HS-5 (cell line): ENCODE measurements at regions not wholly inside any gene's neighbourhood (a gene's known extent, or its start where the extent isn't known, plus 50 kb on each side); places are given as distances from the start of the nearest gene placed in this dataset.

Experiments
- DNase-seq: peaks from one replicate; pipeline ENCODE4 v3.0.0-alpha.2; 2012; ENCODE audit warnings: low read depth

DNA sequence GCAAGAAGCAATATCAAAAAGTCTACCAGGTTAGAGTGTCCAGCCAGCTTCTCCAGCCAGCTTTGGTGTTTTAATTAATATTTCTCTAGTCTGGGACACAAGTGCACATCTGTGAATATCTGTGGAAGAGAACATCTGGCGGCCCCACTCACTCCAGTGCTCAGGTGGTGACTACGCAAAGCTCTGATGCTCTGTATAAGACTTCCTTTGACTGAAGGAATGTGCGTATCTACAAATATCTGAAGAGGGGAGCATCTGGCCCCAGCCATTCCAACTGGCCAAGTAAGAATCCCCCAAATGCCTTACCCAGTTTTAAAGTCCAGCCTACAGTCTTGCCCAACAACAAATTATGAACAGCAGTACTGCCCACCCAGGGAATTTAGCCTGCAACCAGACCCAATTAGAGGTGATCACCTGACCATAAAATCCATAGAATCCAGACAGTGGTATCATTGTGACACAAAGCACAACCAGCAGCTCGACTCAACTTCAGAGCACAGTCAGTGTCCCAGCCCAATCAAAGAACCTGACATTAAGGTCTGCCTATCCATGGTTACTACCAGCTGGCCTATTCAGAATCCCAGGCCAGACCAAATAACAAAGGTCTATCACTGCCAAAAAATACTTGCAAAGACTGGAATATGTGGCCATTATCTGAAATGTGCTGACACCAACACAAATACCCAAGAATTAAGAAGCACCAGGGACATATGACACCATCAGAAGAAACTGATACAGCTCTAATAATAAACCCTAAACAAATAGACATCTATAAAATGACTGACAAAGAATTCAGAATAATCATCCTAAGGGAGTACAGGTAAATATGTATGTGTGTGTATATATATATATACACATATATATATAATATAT is 76.1 kb upstream of the MANEA start:
- no peak for DNase-seq

DNA sequence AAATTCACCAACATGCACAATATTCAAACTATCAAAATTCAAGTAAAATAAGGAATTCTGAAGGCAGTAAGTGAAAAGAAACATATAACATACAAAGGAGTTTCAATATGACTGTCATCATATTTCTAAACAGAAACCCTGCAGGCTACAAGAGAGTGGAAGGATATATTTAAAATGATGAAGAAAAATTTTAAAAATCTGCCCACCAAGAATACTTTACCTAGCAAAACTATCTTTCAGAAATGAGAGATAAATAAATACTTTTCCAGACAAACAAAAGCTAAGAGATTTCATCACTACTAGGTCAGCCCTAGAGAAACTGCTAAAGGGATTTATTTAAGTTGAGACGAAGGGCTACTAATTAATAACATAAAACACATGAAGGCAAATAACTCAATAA is 73.8 kb upstream of the MANEA start:
- no peak for DNase-seq

DNA sequence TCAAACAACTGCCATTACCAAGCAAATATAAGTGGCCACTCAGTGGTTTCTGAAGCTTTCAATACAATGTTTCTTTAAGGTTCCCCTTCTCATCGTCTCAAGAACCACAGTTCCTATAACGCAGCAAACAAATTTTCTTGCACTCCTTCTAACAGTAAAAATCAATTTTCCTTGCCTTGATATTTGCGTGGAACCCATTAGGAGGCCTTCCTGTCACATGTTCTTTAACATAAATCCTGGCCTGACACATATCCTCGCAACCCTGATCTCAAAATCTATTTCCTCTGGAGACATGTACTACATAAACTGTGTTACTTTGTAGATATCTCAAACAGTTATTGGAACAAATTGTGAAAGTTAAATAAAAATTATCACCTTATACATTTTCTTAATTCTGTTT is 65.9 kb upstream of the MANEA start:
- DNase-seq = no peak

DNA sequence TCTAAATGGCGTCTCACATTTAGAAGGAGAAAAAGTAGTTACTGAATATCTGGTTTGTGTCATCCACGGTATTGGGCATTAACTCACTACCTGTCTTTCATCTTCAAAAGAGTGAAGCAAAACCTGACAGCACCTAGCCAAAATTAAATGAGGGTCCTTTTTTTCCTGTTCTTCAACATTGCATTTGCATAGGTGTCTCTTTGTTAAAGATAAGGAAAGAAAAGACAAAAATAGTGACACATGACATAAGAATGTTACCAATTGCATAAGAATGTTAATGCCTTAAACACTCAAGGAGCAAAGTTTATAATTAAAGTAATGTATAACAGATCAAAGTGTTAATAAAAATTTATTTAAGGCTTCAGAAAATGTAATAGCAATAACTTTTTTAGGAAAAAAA is 61.4 kb upstream of the MANEA start:
- DNase-seq = no peak

DNA sequence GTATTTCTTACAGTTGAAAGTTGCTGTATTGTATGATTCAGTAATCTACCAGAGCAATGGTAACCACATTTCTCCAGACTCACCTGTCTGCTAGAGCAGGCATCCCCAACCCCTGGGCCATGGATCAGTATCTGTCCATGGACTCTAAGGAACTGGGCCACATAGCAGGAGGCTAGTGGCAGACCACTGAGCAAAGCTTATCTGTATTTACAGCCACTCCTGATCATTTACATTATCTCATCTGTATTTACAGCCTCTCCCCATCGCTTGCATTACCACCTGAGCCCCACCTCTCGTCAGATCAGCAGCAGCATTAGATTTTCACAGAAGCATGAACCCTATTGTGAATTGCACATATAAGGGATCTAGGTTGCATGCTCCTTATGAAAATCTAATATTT is 60.3 kb upstream of the MANEA start:
- no peak for DNase-seq

DNA sequence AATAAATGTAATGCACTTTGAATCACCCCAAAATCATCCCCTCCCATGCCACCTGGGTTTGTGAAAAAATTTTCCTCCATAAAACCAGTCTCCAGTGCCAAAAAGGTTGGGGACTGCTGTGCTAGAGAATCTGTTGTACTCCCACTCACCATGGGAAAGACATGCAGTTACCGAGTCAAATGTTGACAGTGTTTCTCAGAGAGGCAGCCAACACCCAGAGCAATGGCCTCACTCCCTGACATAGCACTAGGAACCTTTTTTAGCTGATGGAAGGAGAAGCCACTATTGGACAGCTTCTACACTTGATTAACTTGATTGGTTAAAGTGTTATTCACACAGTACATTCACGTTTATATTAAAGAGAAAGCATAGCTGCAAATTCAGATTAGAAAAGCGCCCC is 59.8 kb upstream of the MANEA start:
- DNase-seq = no peak

DNA sequence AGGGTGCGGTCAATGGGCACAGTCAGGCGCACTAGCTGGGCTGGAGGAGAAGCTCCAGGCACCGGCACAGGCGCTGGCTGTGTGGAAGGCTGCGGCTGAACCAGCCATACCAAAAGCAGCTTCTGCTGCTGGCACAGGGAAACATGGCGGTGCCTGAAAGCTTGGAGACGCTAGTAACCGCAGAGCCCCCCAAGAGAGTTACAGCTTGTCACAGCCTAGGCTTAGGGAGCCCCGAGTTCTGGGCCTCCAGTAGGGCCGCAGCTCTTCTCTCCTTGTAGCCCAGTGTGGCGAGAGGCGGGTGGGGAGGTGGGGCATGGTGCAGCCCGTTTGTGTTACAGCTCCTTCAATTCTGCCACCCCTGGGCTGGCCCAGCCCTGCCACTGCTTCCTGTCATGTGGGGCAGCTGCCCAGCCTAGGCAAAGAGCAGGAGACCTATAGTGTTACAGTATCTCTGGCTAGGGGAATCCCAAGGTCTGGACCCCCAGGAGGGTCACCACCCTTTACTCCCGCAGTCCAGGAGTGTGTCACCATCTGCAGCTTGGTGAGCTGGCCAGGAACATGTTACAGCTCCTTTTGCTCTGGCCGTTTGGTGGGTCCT is 58.6 kb upstream of the MANEA start:
- no peak for DNase-seq

DNA sequence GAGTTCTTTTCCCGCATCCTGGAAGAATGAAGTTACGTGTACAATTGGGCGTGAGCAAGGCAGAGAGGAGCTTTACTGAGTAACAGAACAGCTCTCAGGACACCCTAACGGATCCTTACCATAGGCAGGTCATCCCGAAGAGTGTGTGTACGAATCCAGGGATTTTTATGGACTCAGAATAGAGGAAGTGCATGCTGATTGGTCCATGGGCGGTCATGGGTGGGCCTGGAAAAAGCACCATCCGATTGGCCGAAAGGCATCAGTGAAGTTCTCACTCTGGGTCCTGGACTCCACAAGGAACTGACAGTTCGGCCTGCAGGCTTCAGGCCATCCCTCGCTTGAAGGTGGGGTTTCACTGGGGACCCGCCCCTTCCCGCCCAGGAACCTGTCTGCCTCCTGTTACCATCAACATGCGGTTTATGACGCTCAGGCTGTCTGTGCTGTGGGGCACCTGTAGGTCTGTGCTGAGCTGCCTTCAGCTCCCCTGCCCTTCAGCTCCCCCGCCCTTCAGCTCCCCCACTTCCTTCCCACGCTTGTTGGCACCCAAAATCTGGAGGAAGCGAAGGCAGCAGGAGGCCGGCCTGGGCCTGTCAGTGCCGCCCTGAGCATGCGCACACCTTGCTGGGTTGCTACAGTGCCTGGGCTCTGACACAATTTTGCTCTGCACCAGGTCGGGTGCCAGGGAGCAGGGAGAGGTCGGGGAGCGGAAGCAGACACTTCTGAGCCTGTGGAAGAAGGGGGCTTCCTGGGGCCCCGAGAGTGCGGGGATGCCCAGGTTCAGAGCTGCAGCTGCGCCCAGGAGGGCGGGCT is 57.9 kb upstream of the MANEA start:
- no peak for DNase-seq

DNA sequence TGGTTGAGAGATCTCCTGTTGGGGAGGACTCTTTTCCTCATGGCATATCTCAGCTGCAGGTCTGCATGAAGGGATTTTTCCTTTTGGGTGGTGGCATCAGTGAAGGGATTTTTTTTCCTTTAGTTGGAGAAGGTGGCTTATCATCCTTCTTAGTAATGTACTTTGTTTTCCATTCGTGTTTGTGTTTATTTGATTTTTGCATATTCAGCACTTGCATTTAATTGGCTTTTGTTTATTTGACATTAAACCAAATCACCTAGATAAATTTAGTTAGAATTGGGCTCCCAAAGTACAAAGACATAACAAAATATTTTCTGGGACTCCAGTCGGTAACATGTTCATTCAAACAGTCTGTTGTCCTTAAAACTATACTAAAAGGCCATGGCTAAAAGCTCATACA is 56.2 kb upstream of the MANEA start:
- no peak for DNase-seq
